Vagina (tissue), 2 donors: ENCODE measurements at regions not wholly inside any gene's neighbourhood (a gene's known extent, or its start where the extent isn't known, plus 50 kb on each side); places are given as distances from the start of the nearest gene placed in this dataset.

ENCODE experiments used
- CTCF ChIP-seq, 3 experiments: fragments of 450-650 bp in 2 of 3; fragments of 200-600 bp in 1 of 3; sonication (generic) in 1 of 3; IDR thresholded peaks; one replicate each; pipeline ENCODE4 v1.5.1; 2017 to 2019; ENCODE audit warnings: antibody characterized with exemption in 3 of 3, mild to moderate bottlenecking in 2 of 3, moderate library complexity in 2 of 3
- POLR2A ChIP-seq, 2 donors: fragments of 450-650 bp; IDR thresholded peaks; one replicate each; pipeline ENCODE4 v1.6.1; 2017; ENCODE audit warnings: antibody characterized with exemption in 2 of 2, mild to moderate bottlenecking in 2 of 2, moderate library complexity in 2 of 2

- TF ChIP-seq CTCF (IDR thresholded peaks at IDR 0.05) (no peak), POLR2A (IDR thresholded peaks at IDR 0.05) (no peak)
Observed at GRCh38 chr7:115208710-115209560, 287.0 kb downstream of the MDFIC start.
